ENCODE measurements at regions not wholly inside any gene's neighbourhood (a gene's known extent, or its start where the extent isn't known, plus 50 kb on each side); places are given as distances from the start of the nearest gene placed in this dataset.

DNA sequence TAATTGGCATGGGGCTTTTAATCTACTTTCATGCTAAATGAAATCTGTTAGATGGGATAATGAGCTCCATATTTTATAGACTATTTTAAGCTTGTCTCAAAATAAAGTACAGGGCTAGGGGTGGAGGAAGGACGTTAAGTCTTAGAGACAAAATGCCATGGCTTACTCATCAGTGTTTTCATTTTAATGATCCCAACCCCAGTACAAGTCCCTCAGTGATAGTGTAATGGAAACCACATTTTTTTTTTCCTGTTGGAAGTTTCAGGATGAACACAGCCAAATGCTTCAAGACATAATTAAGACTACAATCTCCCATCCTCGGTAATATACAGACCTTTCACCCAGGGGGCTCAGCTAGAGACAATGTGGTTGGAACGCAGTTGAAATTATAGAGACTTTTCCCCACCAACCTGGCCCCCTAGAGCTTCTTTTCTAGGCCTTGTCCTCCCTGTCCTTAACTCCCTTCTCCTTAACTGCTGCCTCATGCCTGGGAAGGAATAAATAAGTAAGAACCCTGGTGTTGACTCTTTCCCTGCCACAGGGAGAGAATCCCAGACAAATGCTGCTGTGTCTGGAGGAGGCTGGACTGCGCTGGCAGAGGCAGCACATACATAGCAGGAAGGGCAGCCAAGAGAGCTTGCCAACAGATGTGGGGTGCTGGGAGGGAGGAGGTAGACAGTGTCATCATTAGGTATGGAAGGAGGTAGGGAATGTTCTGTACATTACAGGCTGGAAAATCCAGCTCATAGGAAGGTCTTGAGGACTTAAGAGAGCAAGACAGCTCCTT lies 115.4 kb upstream of the ROPN1 start:
- no peak overlapping the region for H3K4me3 ChIP-seq (ENCODE audit: control insufficient read depth, low read depth, low read length)
- peak; percentile 21 for DNase-seq (ENCODE audit: low read depth)
- TF ChIP-seq, protein P1, sequence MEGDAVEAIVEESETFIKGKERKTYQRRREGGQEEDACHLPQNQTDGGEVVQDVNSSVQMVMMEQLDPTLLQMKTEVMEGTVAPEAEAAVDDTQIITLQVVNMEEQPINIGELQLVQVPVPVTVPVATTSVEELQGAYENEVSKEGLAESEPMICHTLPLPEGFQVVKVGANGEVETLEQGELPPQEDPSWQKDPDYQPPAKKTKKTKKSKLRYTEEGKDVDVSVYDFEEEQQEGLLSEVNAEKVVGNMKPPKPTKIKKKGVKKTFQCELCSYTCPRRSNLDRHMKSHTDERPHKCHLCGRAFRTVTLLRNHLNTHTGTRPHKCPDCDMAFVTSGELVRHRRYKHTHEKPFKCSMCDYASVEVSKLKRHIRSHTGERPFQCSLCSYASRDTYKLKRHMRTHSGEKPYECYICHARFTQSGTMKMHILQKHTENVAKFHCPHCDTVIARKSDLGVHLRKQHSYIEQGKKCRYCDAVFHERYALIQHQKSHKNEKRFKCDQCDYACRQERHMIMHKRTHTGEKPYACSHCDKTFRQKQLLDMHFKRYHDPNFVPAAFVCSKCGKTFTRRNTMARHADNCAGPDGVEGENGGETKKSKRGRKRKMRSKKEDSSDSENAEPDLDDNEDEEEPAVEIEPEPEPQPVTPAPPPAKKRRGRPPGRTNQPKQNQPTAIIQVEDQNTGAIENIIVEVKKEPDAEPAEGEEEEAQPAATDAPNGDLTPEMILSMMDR (IDR thresholded peaks at IDR 0.05; ENCODE audit: control insufficient read depth, insufficient read depth, low read depth, low read length, missing control alignments), result no peak

DNA sequence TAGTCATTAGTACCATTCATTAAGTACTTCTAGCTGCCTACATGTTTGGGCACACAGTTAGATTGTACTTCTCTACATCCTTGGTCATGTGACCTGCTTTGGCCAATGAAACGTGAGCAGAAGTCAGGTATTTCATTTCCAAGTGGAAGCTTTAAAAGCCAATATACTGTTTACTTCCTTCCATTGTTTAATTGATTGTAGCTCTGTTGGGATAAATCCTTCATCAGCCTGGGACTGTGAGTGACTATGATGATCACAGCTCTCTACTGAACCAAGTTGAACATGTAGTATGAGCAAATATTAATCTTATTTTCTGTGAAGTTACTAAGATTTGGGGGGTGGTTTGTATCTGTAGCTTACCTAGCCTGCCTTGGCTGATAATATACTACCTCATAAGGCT lies 116.5 kb upstream of the ROPN1 start:
- no peak for DNase-seq (ENCODE audit: low read depth)
- no peak overlapping the region for H3K4me3 ChIP-seq (ENCODE audit: control insufficient read depth, low read depth, low read length)
- TF ChIP-seq, protein P1 (IDR thresholded peaks at IDR 0.05; ENCODE audit: control insufficient read depth, insufficient read depth, low read depth, low read length, missing control alignments), result no peak

DNA sequence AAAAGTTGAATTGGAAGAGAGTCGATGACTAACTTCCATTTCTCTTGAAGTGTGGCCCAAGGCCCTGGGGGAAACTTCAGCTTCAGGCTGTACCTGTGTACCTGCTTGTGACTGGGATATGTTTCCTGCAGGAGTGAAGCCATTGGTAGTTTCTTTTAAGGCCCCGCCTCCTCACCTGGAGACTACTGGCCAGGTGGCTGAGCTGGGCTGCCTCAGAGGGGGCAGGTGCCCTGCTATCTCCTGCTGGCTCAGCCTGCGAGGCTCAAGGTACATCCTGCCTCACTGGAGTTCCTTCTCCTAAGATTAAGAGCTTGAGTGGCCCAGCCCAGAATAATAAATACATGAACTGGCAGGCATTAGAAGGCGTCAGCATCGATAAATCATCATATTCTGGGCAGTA lies 121.6 kb upstream of the ROPN1 start:
- no peak overlapping the region for H3K4me3 ChIP-seq (ENCODE audit: control insufficient read depth, low read depth, low read length)
- TF ChIP-seq, protein P1 (IDR thresholded peaks at IDR 0.05; ENCODE audit: control insufficient read depth, insufficient read depth, low read depth, low read length, missing control alignments), result no peak
- no peak for DNase-seq (ENCODE audit: low read depth)

DNA sequence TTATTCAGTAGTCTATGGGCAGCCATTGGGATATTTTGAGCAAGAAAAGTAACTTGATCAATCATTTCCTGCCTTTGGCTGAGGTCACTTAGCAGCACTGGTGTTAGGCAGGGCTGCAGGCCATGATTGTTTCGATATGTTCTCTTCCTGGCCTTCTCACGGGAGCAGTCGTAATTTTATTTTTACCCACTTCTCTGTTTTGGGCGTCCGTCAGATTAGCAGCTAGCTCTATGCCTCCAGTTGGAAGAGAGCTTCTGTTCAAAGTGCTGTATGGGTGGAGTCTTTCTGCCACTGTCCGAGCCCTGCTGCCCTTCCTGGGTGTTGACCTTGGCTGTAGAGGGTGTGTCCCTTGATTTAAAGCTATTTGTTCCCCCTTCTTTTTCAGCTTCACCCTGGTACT lies 123.4 kb upstream of the ROPN1 start:
- DNase-seq (ENCODE audit: low read depth), result no peak
- H3K4me3 ChIP-seq (ENCODE audit: control insufficient read depth, low read depth, low read length), result no peak overlapping the region
- TF ChIP-seq, protein P1 (IDR thresholded peaks at IDR 0.05; ENCODE audit: control insufficient read depth, insufficient read depth, low read depth, low read length, missing control alignments), result no peak

DNA sequence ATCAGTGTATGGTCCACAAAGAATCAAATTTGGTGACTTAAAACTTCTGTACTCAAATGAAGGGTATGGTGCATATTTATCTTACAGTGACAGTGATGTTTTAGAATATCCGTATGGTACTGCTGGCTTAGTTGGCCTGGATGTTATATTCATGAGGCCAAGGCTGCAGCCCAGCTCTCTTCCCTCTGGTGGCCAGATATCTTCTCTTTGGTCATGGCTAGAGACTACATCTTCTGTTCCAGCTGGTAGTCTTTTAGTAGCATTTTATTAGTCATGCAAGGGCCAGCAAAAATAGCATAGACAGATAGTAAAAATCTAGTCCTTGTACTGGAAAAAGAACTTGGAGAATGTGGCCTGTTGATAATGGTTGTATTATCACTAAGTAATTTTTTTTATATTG lies 124.0 kb upstream of the ROPN1 start:
- TF ChIP-seq, protein P1 (IDR thresholded peaks at IDR 0.05; ENCODE audit: control insufficient read depth, insufficient read depth, low read depth, low read length, missing control alignments), result peak; percentile 17
- H3K4me3 ChIP-seq (ENCODE audit: control insufficient read depth, low read depth, low read length), result no peak overlapping the region
- no peak for DNase-seq (ENCODE audit: low read depth)

DNA sequence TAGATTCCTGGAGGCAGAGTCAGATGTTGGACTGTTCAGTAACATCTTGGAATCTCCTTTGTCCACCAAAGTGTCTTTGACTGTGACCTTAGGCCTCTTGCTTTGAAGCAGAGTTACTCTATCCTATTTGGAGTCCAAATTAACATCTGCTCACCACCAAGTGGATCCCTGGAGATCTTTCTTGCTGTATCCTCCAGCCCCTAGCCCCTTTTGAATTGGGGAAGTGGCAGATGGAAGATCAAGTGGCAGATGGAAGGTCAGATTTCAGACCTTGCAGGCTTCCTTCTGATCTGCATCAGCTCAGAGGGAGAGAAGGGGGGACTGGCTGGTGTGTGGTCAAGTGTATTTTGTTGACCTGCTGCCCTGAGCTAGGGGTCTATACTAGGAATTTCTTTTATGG lies 125.0 kb upstream of the ROPN1 start:
- TF ChIP-seq, protein P1 (IDR thresholded peaks at IDR 0.05; ENCODE audit: control insufficient read depth, insufficient read depth, low read depth, low read length, missing control alignments), result no peak

More for the DNA sequence above, 125.0 kb upstream of the ROPN1 start:
- DNase-seq (ENCODE audit: low read depth), result no peak
- H3K4me3 ChIP-seq (ENCODE audit: control insufficient read depth, low read depth, low read length), result no peak overlapping the region
